HCT116 (cell line): ENCODE measurements at regions not wholly inside any gene's neighbourhood (a gene's known extent, or its start where the extent isn't known, plus 50 kb on each side); places are given as distances from the start of the nearest gene placed in this dataset.

Source experiments
- ATAC-seq: fragments of 200-7000 bp; cut with Tn5 transposase; 2 replicates; pipeline ENCODE4 v1.9.1; 2020; ENCODE audit warnings: mild to moderate bottlenecking, moderate library complexity
- BruUV-seq: library from RNA; stranded (reverse); fragments of 400-500 nt; replicated peaks from 2 replicates; lab custom pipeline; 2021; lab: Mats Ljungman, UMichigan
- CTCF ChIA-PET: fragments of 300-600 bp; sonication (Branson Sonifier 250); formaldehyde crosslinking; loops from one replicate; lab custom pipeline; 2021; ENCODE audit warnings: antibody characterized with exemption; lab: Charles Lee
- POLR2A ChIA-PET: fragments of 300-600, 350-600 bp; sonication (Branson Sonifier 250); formaldehyde crosslinking; loops from one replicate; lab custom pipeline; 2021; ENCODE audit warnings: antibody characterized with exemption; lab: Charles Lee
- RAD21 ChIA-PET, 2 experiments: fragments of 300-600 bp; sonication (Branson Sonifier 250); formaldehyde crosslinking; loops; one replicate each; lab custom pipeline; 2023; ENCODE audit warnings: low total read pairs in 2 of 2; ENCODE audit not compliant: uncharacterized antibody in 2 of 2, unreplicated experiment in 2 of 2, low non-redundant PET in 1 of 2; lab: Charles Lee
- DNase-seq: peaks from one replicate; pipeline ENCODE4 v3.0.0-alpha.2; 2010; ENCODE audit warnings: low read depth, low spot score
- H2AFZ ChIP-seq: fragments of 200-600 bp; shearing (Covaris generic), sonication (generic); 2 replicates; pipeline ENCODE4 v1.6.1; 2017; ENCODE audit warnings: low read depth, mixed run types, mixed read lengths, antibody characterized with exemption, low read length; ENCODE audit not compliant: poor library complexity, severe bottlenecking
- H3K27ac ChIP-seq: 2 replicates; pipeline ENCODE4 v1.5.1; 2012; ENCODE audit warnings: low read depth, low read length
- H3K27me3 ChIP-seq: fragments of 200-600 bp; sonication (generic); 2 replicates; pipeline ENCODE4 v1.6.1; 2016; ENCODE audit warnings: mixed run types, low read length, mixed read lengths; ENCODE audit not compliant: insufficient read depth
- H3K36me3 ChIP-seq, 2 experiments: fragments of 200-500 bp in 1 of 2; fragments of 200-600 bp in 1 of 2; sonication (Bioruptor generic) in 1 of 2; sonication (generic) in 1 of 2; 2 replicates each; pipeline versions ENCODE4 v1.5.1 to v1.6.1; 2014 to 2016; ENCODE audit warnings: low read length in 2 of 2, inconsistent platforms in 1 of 2, mixed read lengths in 1 of 2, mixed run types in 1 of 2; ENCODE audit not compliant: insufficient read depth in 2 of 2, control insufficient read depth in 1 of 2
- H3K4me1 ChIP-seq, 2 experiments: fragments of 200-600 bp in 1 of 2; sonication (generic) in 1 of 2; 2 replicates each; pipeline versions ENCODE4 v1.5.1 to v1.6.1; 2012 to 2017; ENCODE audit warnings: low read length in 2 of 2, inconsistent platforms in 1 of 2, mild to moderate bottlenecking in 1 of 2, mixed read lengths in 1 of 2, mixed run types in 1 of 2, moderate library complexity in 1 of 2; ENCODE audit not compliant: insufficient read depth in 2 of 2, control insufficient read depth in 1 of 2
- H3K4me2 ChIP-seq: fragments of 200-600 bp; sonication (generic); 2 replicates; pipeline ENCODE4 v1.6.1; 2017; ENCODE audit warnings: mixed run types, low read length, mixed read lengths
- H3K4me3 ChIP-seq, 2 experiments: fragments of 200-600 bp in 1 of 2; sonication (generic) in 1 of 2; replicated peaks in 1 of 2; 2 replicates each; pipeline ENCODE4 v1.5.1; 2011 to 2016; ENCODE audit warnings: low read length in 2 of 2, control low read depth in 1 of 2, low read depth in 1 of 2, mild to moderate bottlenecking in 1 of 2, mixed read lengths in 1 of 2, mixed run types in 1 of 2
- H3K79me2 ChIP-seq: fragments of 200-600 bp; sonication (generic); 2 replicates; pipeline ENCODE4 v1.6.1; 2017; ENCODE audit warnings: mild to moderate bottlenecking, mixed run types, low read length, moderate library complexity, mixed read lengths; ENCODE audit not compliant: insufficient read depth
- H3K9ac ChIP-seq: fragments of 200-600 bp; sonication (generic); 2 replicates; pipeline ENCODE4 v1.6.1; 2016; ENCODE audit warnings: low read length, mixed read lengths
- H3K9me2 ChIP-seq: fragments of 200-600 bp; sonication (generic), shearing (Covaris generic); 2 replicates; pipeline ENCODE4 v1.6.1; 2017; ENCODE audit warnings: mixed run types, mild to moderate bottlenecking, moderate library complexity; ENCODE audit not compliant: insufficient read depth
- H3K9me3 ChIP-seq, 2 experiments: fragments of 200-500 bp in 1 of 2; fragments of 200-600 bp in 1 of 2; sonication (Bioruptor generic) in 1 of 2; sonication (generic) in 1 of 2; 2 replicates each; pipeline ENCODE4 v1.6.1; 2014 to 2017; ENCODE audit warnings: low read length in 2 of 2, mixed read lengths in 2 of 2, inconsistent platforms in 1 of 2, low read depth in 1 of 2, mild to moderate bottlenecking in 1 of 2, mixed run types in 1 of 2, moderate library complexity in 1 of 2; ENCODE audit not compliant: control insufficient read depth in 1 of 2, insufficient read depth in 1 of 2
- H4K20me1 ChIP-seq: fragments of 200-600 bp; sonication (generic), shearing (Covaris generic); 2 replicates; pipeline ENCODE4 v1.6.1; 2017; ENCODE audit warnings: mixed run types, mild to moderate bottlenecking, moderate library complexity; ENCODE audit not compliant: insufficient read depth
- CBX3 ChIP-seq: IDR thresholded peaks from 2 replicates; pipeline ENCODE4 v1.6.1; 2012; ENCODE audit warnings: low read depth
- CEBPB ChIP-seq: IDR thresholded peaks from 2 replicates; pipeline ENCODE4 v1.6.1; 2012; ENCODE audit warnings: low read depth
- EGR1 ChIP-seq: IDR thresholded peaks from 2 replicates; pipeline ENCODE4 v1.6.1; 2012; ENCODE audit warnings: low read depth
- ELF1 ChIP-seq: IDR thresholded peaks from 2 replicates; pipeline ENCODE4 v1.6.1; 2012; ENCODE audit warnings: low read depth, borderline replicate concordance
- EZH2 ChIP-seq: fragments of 200-600 bp; sonication (generic); IDR thresholded peaks from 2 replicates; pipeline ENCODE4 v1.6.1; 2017; ENCODE audit warnings: antibody characterized with exemption, mixed run types
- FOSL1 ChIP-seq: IDR thresholded peaks from 2 replicates; pipeline ENCODE4 v1.6.1; 2012; ENCODE audit warnings: low read depth
- JUND ChIP-seq: IDR thresholded peaks from 2 replicates; pipeline ENCODE4 v1.6.1; 2012
- MAX ChIP-seq: IDR thresholded peaks from 2 replicates; pipeline ENCODE4 v1.6.1; 2012
- POLR2A ChIP-seq: IDR thresholded peaks from 2 replicates; pipeline ENCODE4 v1.7.0; 2011; ENCODE audit warnings: borderline replicate concordance; ENCODE audit not compliant: insufficient read depth, insufficient read length; ENCODE audit errors: extremely low read depth
- POLR2AphosphoS5 ChIP-seq: IDR thresholded peaks from 2 replicates; pipeline ENCODE4 v1.6.1; 2011; ENCODE audit warnings: mild to moderate bottlenecking, low read depth, low read length, moderate library complexity
- REST ChIP-seq: IDR thresholded peaks from 2 replicates; pipeline ENCODE4 v1.6.1; 2012; ENCODE audit warnings: low read depth
- SIN3A ChIP-seq: IDR thresholded peaks from 2 replicates; pipeline ENCODE4 v1.6.1; 2012; ENCODE audit warnings: low read depth
- SP1 ChIP-seq: IDR thresholded peaks from 2 replicates; pipeline ENCODE4 v1.6.1; 2012; ENCODE audit warnings: low read depth
- intact Hi-C: fragments of 100-400 bp; cut with micrococcal nuclease; formaldehyde crosslinking; loops from 2 replicates; pipeline ENCODE4 v1.10.0; 2022

- Histone ChIP-seq H3K36me3 (no peaks in the 10 kb centered on the region), H3K4me3 (no peak overlapping the region), H2AFZ (no peak overlapping the region), H3K9me2 (no peaks in the 10 kb centered on the region), H3K9ac (no peak overlapping the region), H4K20me1 (no peaks in the 10 kb centered on the region), H3K27ac (no peak overlapping the region), H3K4me2 (no peak overlapping the region), H3K9me3 (no peaks in the 10 kb centered on the region), H3K4me1 (peaks cover 0 to 7% of the 10 kb centered on the region in 2 experiments; a peak in 1 of 4 replicates), H3K27me3 (no peaks in the 10 kb centered on the region), H3K79me2 (no peaks in the 10 kb centered on the region)
- POLR2A ChIA-PET: no interaction called here
- RAD21 ChIA-PET: no interaction called here
- BruUV-seq: no TSS peak
- TF ChIP-seq EZH2 (no peak), REST (no peak), MAX (no peak), FOSL1 (peak; percentile 38; the same call in 1 of the 2 replicates), CEBPB (no peak)
- ATAC-seq (no peak), DNase-seq (no peak)
- intact Hi-C loops: no loop called here
- CTCF ChIA-PET: no interaction called here
Observed at GRCh38 chr5:98468188-98468869, 305.1 kb upstream of the RGMB start.

GRCh38 chr5:98470747-98471146 lies 302.7 kb upstream of the RGMB start:
- Histone ChIP-seq H3K4me1 (peaks cover 0 to 7% of the 10 kb centered on the region in 2 experiments; a peak in 1 of 4 replicates), H3K36me3 (no peaks in the 10 kb centered on the region), H4K20me1 (no peaks in the 10 kb centered on the region), H3K79me2 (no peaks in the 10 kb centered on the region), H2AFZ (no peak overlapping the region), H3K27ac (no peak overlapping the region), H3K27me3 (no peaks in the 10 kb centered on the region), H3K9me3 (no peaks in the 10 kb centered on the region), H3K4me3 (no peak overlapping the region), H3K9ac (no peak overlapping the region), H3K9me2 (no peaks in the 10 kb centered on the region), H3K4me2 (no peak overlapping the region)
- ChIA-PET POLR2A (no interaction called here), CTCF (no interaction called here), RAD21 (no interaction called here)
- intact Hi-C loops: no loop called here
- ATAC-seq (no peak), DNase-seq (no peak)
- BruUV-seq: no TSS peak
- TF ChIP-seq CBX3: no peak
- TF ChIP-seq POLR2AphosphoS5: no peak
- TF ChIP-seq SIN3A: no peak
- no peak for TF ChIP-seq JUND
- TF ChIP-seq SP1: no peak
- TF ChIP-seq REST: no peak
- no peak for TF ChIP-seq ELF1
- TF ChIP-seq POLR2A: no peak
- TF ChIP-seq MAX: no peak
- TF ChIP-seq EGR1: no peak
